GM12878 (cell line): ENCODE measurements at regions not wholly inside any gene's neighbourhood (a gene's known extent, or its start where the extent isn't known, plus 50 kb on each side); places are given as distances from the start of the nearest gene placed in this dataset.

Experiments
- ATAC-seq: fragments of 200-7000 bp; cut with Tn5 transposase; 3 replicates; pipeline ENCODE4 v1.9.1; 2020; ENCODE audit warnings: mild to moderate bottlenecking, moderate library complexity
- BruUV-seq: library from RNA; stranded (reverse); fragments of 400-500 nt; replicated peaks from 2 replicates; lab custom pipeline; 2021; lab: Mats Ljungman, UMichigan
- CTCF ChIA-PET: fragments of 300-600 bp; sonication (Branson Sonifier 250); formaldehyde crosslinking; extraction: SDS; loops from one replicate; lab custom pipeline; 2021; ENCODE audit warnings: inconsistent platforms; lab: Yijun Ruan, JAX
- POLR2A ChIA-PET: fragments of 350-600 bp; formaldehyde crosslinking; extraction: SDS; loops from one replicate; lab custom pipeline; 2021; ENCODE audit warnings: inconsistent platforms; lab: Charles Lee
- RAD21 ChIA-PET: fragments of 300-600 bp; sonication (Branson Sonifier 250); formaldehyde crosslinking; loops from one replicate; lab custom pipeline; 2023; ENCODE audit warnings: antibody characterized with exemption; ENCODE audit not compliant: unreplicated experiment; lab: Charles Lee
- SMC1A ChIA-PET: fragments of 300-600 bp; sonication (Branson Sonifier 250); formaldehyde crosslinking; loops from one replicate; lab custom pipeline; 2023; ENCODE audit not compliant: unreplicated experiment, uncharacterized antibody; lab: Charles Lee
- DNase-seq: peaks from one replicate; pipeline ENCODE4 v3.0.0-alpha.2; 2011; ENCODE audit warnings: low read depth, low spot score
- FAIRE-seq: peaks from 3 replicates; lab custom pipeline; 2011; peaks lifted over from hg19 to GRCh38; lab: Jason Lieb, UNC
- H2AFZ ChIP-seq: 2 replicates; pipeline ENCODE4 v1.6.0; 2011; ENCODE audit warnings: low read depth, low read length, control low read depth; ENCODE audit not compliant: control insufficient read depth
- H3K27ac ChIP-seq: 2 replicates; pipeline ENCODE4 v1.5.1; 2011; ENCODE audit warnings: control low read depth; ENCODE audit not compliant: control insufficient read depth, insufficient read depth
- H3K27me3 ChIP-seq, 2 experiments: replicated peaks in 1 of 2; 2 replicates each; pipeline versions ENCODE4 v1.6.0 to v1.6.1; 2011; ENCODE audit warnings: low read length in 1 of 2; ENCODE audit not compliant: control insufficient read depth in 2 of 2, insufficient read depth in 2 of 2
- H3K36me3 ChIP-seq, 2 experiments: 2 replicates each; pipeline ENCODE4 v1.5.1; 2011; ENCODE audit warnings: low read length in 1 of 2; ENCODE audit not compliant: control insufficient read depth in 2 of 2, insufficient read depth in 2 of 2
- H3K4me1 ChIP-seq: 2 replicates; pipeline ENCODE4 v1.6.1; 2011; ENCODE audit warnings: mild to moderate bottlenecking, low read length, moderate library complexity, mixed read lengths; ENCODE audit not compliant: control insufficient read depth, insufficient read depth
- H3K4me2 ChIP-seq: 2 replicates; pipeline ENCODE4 v1.6.0; 2011; ENCODE audit warnings: control low read depth; ENCODE audit not compliant: control insufficient read depth, insufficient read depth
- H3K4me3 ChIP-seq: fragments of 200-600 bp; sonication (generic); 2 replicates; pipeline ENCODE4 v1.5.1; 2016
- H3K79me2 ChIP-seq: 2 replicates; pipeline ENCODE4 v1.6.0; 2011; ENCODE audit warnings: low read length; ENCODE audit not compliant: control insufficient read depth, insufficient read depth
- H3K9ac ChIP-seq: 2 replicates; pipeline ENCODE4 v1.8.0; 2011; ENCODE audit warnings: low read length, control low read depth, mixed read lengths; ENCODE audit not compliant: control insufficient read depth, insufficient read depth
- H3K9me3 ChIP-seq: replicated peaks from 3 replicates; pipeline ENCODE4 v1.5.1; 2011; ENCODE audit warnings: mild to moderate bottlenecking, low read length; ENCODE audit not compliant: control insufficient read depth, insufficient read depth
- H4K20me1 ChIP-seq: 2 replicates; pipeline ENCODE4 v1.6.0; 2011; ENCODE audit not compliant: control insufficient read depth, insufficient read depth
- ZBTB4 ChIP-seq: fragments of 450-650 bp; formaldehyde crosslinking; IDR thresholded peaks from 2 replicates; pipeline ENCODE4 v1.4.0; 2022; ENCODE audit warnings: mild to moderate bottlenecking, moderate library complexity
- WGBS: methylation state at CpG from one replicate; pipeline ENCODE4 v1.1.6; 2016; ENCODE audit warnings: low lambda C conversion rate; ENCODE audit not compliant: insufficient replicate concordance, insufficient coverage; ENCODE audit errors: missing lambda C conversion rate; 5-methylcytosine and 5-hydroxymethylcytosine counted together
- in situ Hi-C: fragments of 300-500 bp; cut with MboI; formaldehyde crosslinking; loops from 9 replicates; pipeline ENCODE4 v1.14.3; 2018; ENCODE audit warnings: mixed read lengths
- intact Hi-C: fragments of 100-400 bp; cut with micrococcal nuclease; formaldehyde crosslinking; loops from one replicate; pipeline ENCODE4 v1.14.2; 2022; ENCODE audit not compliant: unreplicated experiment
- TF ChIP-seq, protein P1 (sequence below): IDR thresholded peaks from 2 replicates; pipeline ENCODE4 v1.6.1; 2012; ENCODE audit warnings: improper control_type of control experiment, low read depth, low read length; ENCODE audit not compliant: insufficient replicate concordance

GRCh38 chr15:81516461-81516860 lies 142.4 kb upstream of the TMC3 start:
- no peaks in the 10 kb centered on the region; a peak in 2 of 4 replicates for H3K27me3 ChIP-seq
- no peaks in the 10 kb centered on the region for H3K4me1 ChIP-seq
- WGBS = 0% methylated on average over 3 of the region's 3 CpGs
- ChIA-PET POLR2A (no interaction called here), RAD21 (no interaction called here), CTCF (no interaction called here), SMC1A (interaction anchor here (0.6 kb wide), 1 partner anchor 1638 kb away, joined by 3 read pairs; no protein-coding TSS in a partner anchor)
- H3K9me3 ChIP-seq = no peaks in the 10 kb centered on the region
- intact Hi-C loops (no loop called here), in situ Hi-C loops (no loop called here)
- H3K4me3 ChIP-seq = no peak overlapping the region
- H4K20me1 ChIP-seq = no peaks in the 10 kb centered on the region
- no TSS peak for BruUV-seq
- no peaks in the 10 kb centered on the region for H3K36me3 ChIP-seq
- H3K79me2 ChIP-seq = no peaks in the 10 kb centered on the region
- no peak overlapping the region for H3K9ac ChIP-seq
- ATAC-seq (no peak), DNase-seq (no peak), FAIRE-seq (no peak)
- no peak for TF ChIP-seq ZBTB4
- TF ChIP-seq, protein P1, sequence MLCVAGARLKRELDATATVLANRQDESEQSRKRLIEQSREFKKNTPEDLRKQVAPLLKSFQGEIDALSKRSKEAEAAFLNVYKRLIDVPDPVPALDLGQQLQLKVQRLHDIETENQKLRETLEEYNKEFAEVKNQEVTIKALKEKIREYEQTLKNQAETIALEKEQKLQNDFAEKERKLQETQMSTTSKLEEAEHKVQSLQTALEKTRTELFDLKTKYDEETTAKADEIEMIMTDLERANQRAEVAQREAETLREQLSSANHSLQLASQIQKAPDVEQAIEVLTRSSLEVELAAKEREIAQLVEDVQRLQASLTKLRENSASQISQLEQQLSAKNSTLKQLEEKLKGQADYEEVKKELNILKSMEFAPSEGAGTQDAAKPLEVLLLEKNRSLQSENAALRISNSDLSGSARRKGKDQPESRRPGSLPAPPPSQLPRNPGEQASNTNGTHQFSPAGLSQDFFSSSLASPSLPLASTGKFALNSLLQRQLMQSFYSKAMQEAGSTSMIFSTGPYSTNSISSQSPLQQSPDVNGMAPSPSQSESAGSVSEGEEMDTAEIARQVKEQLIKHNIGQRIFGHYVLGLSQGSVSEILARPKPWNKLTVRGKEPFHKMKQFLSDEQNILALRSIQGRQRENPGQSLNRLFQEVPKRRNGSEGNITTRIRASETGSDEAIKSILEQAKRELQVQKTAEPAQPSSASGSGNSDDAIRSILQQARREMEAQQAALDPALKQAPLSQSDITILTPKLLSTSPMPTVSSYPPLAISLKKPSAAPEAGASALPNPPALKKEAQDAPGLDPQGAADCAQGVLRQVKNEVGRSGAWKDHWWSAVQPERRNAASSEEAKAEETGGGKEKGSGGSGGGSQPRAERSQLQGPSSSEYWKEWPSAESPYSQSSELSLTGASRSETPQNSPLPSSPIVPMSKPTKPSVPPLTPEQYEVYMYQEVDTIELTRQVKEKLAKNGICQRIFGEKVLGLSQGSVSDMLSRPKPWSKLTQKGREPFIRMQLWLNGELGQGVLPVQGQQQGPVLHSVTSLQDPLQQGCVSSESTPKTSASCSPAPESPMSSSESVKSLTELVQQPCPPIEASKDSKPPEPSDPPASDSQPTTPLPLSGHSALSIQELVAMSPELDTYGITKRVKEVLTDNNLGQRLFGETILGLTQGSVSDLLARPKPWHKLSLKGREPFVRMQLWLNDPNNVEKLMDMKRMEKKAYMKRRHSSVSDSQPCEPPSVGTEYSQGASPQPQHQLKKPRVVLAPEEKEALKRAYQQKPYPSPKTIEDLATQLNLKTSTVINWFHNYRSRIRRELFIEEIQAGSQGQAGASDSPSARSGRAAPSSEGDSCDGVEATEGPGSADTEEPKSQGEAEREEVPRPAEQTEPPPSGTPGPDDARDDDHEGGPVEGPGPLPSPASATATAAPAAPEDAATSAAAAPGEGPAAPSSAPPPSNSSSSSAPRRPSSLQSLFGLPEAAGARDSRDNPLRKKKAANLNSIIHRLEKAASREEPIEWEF = no peak
- no peak overlapping the region for H2AFZ ChIP-seq
- no peak overlapping the region for H3K27ac ChIP-seq
- H3K4me2 ChIP-seq = no peak overlapping the region
